ENCODE measurements at regions not wholly inside any gene's neighbourhood (a gene's known extent, or its start where the extent isn't known, plus 50 kb on each side); places are given as distances from the start of the nearest gene placed in this dataset.
"Not testable (repeated sequence)": the region's sequence is repeated elsewhere in the genome, so short reads cannot be mapped to it uniquely, and the experiment has no call there.

- DNase-seq (ENCODE audit: low read depth in 2 of 2): no peak
Observed at GRCh38 chr18:77329651-77330050, 80.0 kb downstream of the GALR1 start.

- DNase-seq (ENCODE audit: low read depth in 2 of 2): no peak
Observed at GRCh38 chr18:77334876-77335275, 85.2 kb downstream of the GALR1 start.

- no peak for DNase-seq (ENCODE audit: low read depth in 2 of 2)
Observed at GRCh38 chr18:77337604-77338003, 88.0 kb downstream of the GALR1 start.

GRCh38 chr18:77339093-77339492 lies 89.4 kb downstream of the GALR1 start:
- no peak for DNase-seq (ENCODE audit: low read depth in 2 of 2)

- DNase-seq (ENCODE audit: low read depth in 2 of 2): no peak
Observed at GRCh38 chr18:77339623-77340022, 90.0 kb downstream of the GALR1 start.

- no peak for DNase-seq (ENCODE audit: low read depth in 2 of 2)
Observed at GRCh38 chr18:77340815-77341214, 91.2 kb downstream of the GALR1 start.

GRCh38 chr18:77341527-77342325 lies 92.1 kb downstream of the GALR1 start:
- DNase-seq (ENCODE audit: low read depth in 2 of 2): no peak

GRCh38 chr18:77342736-77343135 lies 93.1 kb downstream of the GALR1 start:
- DNase-seq (ENCODE audit: low read depth in 2 of 2): no peak

- DNase-seq (ENCODE audit: low read depth in 2 of 2): no peak
Observed at GRCh38 chr18:77343846-77344510, 94.3 kb downstream of the GALR1 start.

GRCh38 chr18:77344786-77345500 lies 95.3 kb downstream of the GALR1 start:
- DNase-seq (ENCODE audit: low read depth in 2 of 2): no peak

- DNase-seq (ENCODE audit: low read depth in 2 of 2): no peak
Observed at GRCh38 chr18:77346208-77346810, 96.7 kb downstream of the GALR1 start.

GRCh38 chr18:77353349-77353748 lies 103.7 kb downstream of the GALR1 start:
- not testable (repeated sequence) for DNase-seq (ENCODE audit: low read depth in 2 of 2)

GRCh38 chr18:77359561-77360314 lies 110.1 kb downstream of the GALR1 start:
- no peak for DNase-seq (ENCODE audit: low read depth in 2 of 2)

GRCh38 chr18:77360315-77361190 lies 110.9 kb downstream of the GALR1 start:
- DNase-seq (ENCODE audit: low read depth in 2 of 2): no peak

GRCh38 chr18:77361382-77361781 lies 111.7 kb downstream of the GALR1 start:
- DNase-seq (ENCODE audit: low read depth in 2 of 2): no peak

- DNase-seq (ENCODE audit: low read depth in 2 of 2): no peak
Observed at GRCh38 chr18:77365667-77366066, 116.0 kb downstream of the GALR1 start.

- no peak for DNase-seq (ENCODE audit: low read depth in 2 of 2)
Observed at GRCh38 chr18:77366067-77366719, 116.5 kb downstream of the GALR1 start.

- DNase-seq (ENCODE audit: low read depth in 2 of 2): no peak
Observed at GRCh38 chr18:77366720-77367641, 117.3 kb downstream of the GALR1 start.

GRCh38 chr18:77369644-77370043 lies 120.0 kb downstream of the GALR1 start:
- DNase-seq (ENCODE audit: low read depth in 2 of 2): no peak

All from activated CD4-positive, alpha-beta T cell treated with anti-CD3 and anti-CD28 coated beads for 24 hours (primary cell).